HFF-Myc (cell line): ENCODE measurements at regions not wholly inside any gene's neighbourhood (a gene's known extent, or its start where the extent isn't known, plus 50 kb on each side); places are given as distances from the start of the nearest gene placed in this dataset.
A peak's percentile ranks its signal among the peaks of the same experiment; 100 is the strongest.

Experiments used
- DNase-seq: peaks from one replicate; pipeline ENCODE4 v3.0.0-alpha.2; 2011; ENCODE audit warnings: low read depth; ENCODE audit errors: extremely low read depth
- H3K4me3 ChIP-seq: replicated peaks from 2 replicates; pipeline ENCODE4 v1.5.1; 2011; ENCODE audit warnings: low read depth, mild to moderate bottlenecking, control low read depth, low read length
- CTCF ChIP-seq: IDR thresholded peaks from 2 replicates; pipeline ENCODE4 v1.5.1; 2012; ENCODE audit warnings: mild to moderate bottlenecking, low read depth, low read length, control low read depth; ENCODE audit errors: missing control alignments

DNA sequence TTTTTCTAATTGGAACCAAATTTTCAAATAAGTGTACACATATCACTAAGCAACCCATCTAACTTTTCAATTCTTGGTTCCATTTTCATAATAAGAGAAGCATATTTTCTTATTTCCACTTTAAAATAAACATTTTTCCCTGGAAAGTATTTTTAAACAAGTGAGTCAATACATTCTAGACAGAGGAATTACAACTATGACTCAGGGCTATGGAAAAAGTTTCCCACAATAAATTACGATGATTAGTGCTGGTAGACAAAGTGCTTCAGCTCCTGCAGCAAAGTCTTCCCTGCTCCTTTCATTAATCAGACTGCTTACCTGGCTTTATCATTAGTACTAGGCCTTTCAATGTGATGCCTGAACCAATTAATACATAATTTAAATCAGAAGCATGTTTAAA is 322.5 kb downstream of the HACE1 start:
- H3K4me3 ChIP-seq: no peak overlapping the region
- DNase-seq: peak; percentile 29
- no peak for TF ChIP-seq CTCF

DNA sequence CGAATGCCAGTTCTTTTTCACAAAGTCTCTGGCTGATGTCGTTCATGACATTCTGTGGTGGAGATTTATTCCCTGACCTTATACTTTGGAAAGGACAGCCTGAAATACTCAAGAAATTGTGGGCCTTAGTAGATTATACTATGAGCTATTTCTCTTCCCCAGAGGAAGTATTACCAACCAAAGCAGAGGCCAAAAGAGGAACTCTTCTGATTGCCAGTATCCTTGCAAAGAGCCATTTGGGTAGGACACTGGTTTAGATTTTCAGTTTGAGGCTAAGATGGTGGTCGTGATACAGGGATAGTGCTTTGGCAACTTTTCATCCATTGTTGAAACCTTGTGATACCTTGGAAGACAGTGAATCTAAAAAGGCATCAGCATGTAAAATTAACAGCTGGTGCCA is 327.3 kb downstream of the HACE1 start:
- H3K4me3 ChIP-seq: no peak overlapping the region
- no peak for TF ChIP-seq CTCF
- DNase-seq: no peak

GRCh38 chr6:104531646-104532045 is 328.1 kb downstream of the HACE1 start:
- TF ChIP-seq CTCF: no peak
- no peak for DNase-seq
- H3K4me3 ChIP-seq: no peak overlapping the region

DNA sequence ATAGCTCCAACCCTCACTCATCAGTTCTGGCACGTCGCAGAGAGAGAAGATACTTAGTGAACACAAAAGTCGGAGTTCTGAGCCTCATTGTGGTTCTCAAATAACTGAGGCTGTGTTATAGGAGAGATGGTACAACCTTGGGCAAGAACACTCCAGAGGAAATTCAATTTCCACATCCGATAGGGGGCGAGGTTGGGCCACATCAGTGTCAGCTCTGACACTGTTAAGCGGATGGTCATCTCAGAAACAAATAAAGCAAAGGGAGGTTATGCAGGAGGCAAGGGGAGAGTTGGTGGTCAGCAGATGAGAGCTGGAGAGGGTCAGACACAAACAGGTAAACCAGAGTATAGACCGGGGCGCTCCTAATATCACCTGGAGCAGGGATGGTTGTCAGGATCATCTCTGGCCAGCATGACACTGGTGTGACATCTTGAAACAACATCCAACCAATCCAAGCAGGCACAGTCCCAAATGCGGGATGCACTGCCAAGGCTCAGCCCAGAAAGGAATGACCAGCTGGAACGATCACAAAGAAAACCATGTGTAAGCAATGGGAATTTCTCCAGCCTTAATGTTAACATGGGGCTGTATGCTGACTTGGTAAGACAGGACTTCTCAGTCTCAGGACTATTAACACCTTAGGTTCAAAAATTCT is 331.8 kb downstream of the HACE1 start:
- no peak overlapping the region for H3K4me3 ChIP-seq
- peak; percentile 29 for TF ChIP-seq CTCF
- no peak for DNase-seq

DNA sequence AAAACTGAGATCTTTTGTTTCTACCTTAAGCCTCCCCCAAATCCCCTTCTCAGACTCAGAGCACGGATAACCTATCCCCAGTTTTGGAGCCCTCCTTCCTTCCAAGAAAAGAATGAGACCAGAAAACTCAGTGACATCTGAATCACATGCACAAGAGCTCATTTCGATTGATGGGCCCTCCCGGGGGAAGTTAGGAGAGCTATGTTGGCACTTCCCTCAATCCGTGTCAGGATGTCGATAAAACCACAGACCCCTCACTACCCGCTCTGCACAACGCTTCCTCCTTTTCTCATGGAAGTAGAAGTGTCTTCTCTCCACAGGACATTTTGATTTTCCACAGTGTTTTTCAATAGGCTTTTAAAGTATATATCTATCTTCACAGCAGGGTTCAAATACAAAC is 332.4 kb downstream of the HACE1 start:
- TF ChIP-seq CTCF: no peak
- H3K4me3 ChIP-seq: no peak overlapping the region
- DNase-seq: no peak

DNA sequence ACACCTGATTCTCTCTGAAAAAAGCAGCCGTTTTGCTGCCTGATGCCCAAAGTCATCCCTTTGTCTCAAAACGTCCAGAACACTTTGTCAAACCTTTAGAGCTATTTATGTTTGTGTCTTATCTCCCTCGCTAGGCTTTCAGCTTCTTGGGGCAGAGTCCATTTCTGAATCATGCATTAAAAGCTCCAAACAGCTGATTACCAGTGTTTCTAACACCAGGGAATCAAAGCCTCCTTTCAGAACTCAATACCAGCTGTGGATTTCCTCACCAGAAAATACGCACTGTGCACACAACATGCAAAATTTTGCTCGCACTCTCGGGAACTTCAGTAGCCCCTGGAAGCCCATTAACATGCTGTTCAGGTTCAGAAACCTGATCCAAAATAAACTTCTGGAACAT is 333.3 kb downstream of the HACE1 start:
- H3K4me3 ChIP-seq: no peak overlapping the region
- no peak for TF ChIP-seq CTCF
- no peak for DNase-seq

DNA sequence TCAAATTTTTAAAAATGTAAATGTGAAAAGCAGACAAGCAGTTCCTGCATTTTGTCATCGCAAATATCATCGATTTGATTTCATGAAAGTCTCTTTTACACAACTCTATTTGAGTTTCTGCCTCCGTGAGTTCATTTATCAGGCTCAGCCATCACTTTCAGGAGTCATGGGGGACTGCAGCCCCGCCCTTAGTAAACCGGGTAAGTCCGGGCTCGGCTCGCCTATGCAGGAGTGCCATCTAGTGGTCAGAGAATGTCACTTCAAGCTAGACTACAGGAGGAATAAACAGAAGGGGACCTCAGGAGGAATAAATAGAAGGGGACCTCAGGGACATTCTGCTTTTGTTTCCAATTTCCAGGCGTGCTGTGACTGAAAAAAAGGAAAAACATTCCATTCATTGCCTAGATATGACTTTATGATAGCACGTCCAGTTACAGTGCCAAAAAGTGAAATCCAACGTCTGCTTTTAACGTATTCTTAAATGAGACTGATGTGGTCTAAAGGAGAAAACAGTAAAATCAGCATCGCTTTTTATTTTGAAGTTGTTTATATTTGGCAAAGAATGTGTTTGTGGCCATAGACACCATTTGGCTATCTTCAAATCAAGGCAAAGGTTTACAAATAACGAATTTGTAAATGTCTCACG is 333.9 kb downstream of the HACE1 start:
- peak; percentile 93 for TF ChIP-seq CTCF
- peak; percentile 45 for DNase-seq
- no peak overlapping the region for H3K4me3 ChIP-seq
